A204.1 (cell line): ENCODE measurements at regions not wholly inside any gene's neighbourhood (a gene's known extent, or its start where the extent isn't known, plus 50 kb on each side); places are given as distances from the start of the nearest gene placed in this dataset.
"Not testable (repeated sequence)": the region's sequence is repeated elsewhere in the genome, so short reads cannot be mapped to it uniquely, and the experiment has no call there.

Experiments
- FAIRE-seq: peaks from 2 replicates; lab custom pipeline; 2012; peaks lifted over from hg19 to GRCh38; lab: Jason Lieb, UNC

- FAIRE-seq: not testable (repeated sequence)
Observed at GRCh38 chr12:19775976-19776375, 336.7 kb downstream of the AEBP2 start.

GRCh38 chr12:19778172-19778571, 338.9 kb downstream of the AEBP2 start:
- no peak for FAIRE-seq

- FAIRE-seq: no peak
Observed at GRCh38 chr12:19778797-19779196, 339.5 kb downstream of the AEBP2 start.

GRCh38 chr12:19779395-19780056, 340.2 kb downstream of the AEBP2 start:
- no peak for FAIRE-seq

GRCh38 chr12:19780460-19780859, 341.2 kb downstream of the AEBP2 start:
- FAIRE-seq: no peak

GRCh38 chr12:19783547-19784444, 344.5 kb downstream of the AEBP2 start:
- FAIRE-seq: no peak

- no peak for FAIRE-seq
Observed at GRCh38 chr12:19792028-19792427, 352.7 kb downstream of the AEBP2 start.

- no peak for FAIRE-seq
Observed at GRCh38 chr12:19794116-19794515, 354.8 kb downstream of the AEBP2 start.

- FAIRE-seq: no peak
Observed at GRCh38 chr12:19799216-19799615, 359.9 kb downstream of the AEBP2 start.

- FAIRE-seq: no peak
Observed at GRCh38 chr12:19799895-19800602, 360.8 kb downstream of the AEBP2 start.

GRCh38 chr12:19800884-19801283, 361.6 kb downstream of the AEBP2 start:
- FAIRE-seq: no peak

- FAIRE-seq: no peak
Observed at GRCh38 chr12:19801941-19802340, 362.6 kb downstream of the AEBP2 start.

- no peak for FAIRE-seq
Observed at GRCh38 chr12:19802915-19803314, 363.6 kb downstream of the AEBP2 start.

- no peak for FAIRE-seq
Observed at GRCh38 chr12:19804737-19805136, 365.4 kb downstream of the AEBP2 start.

GRCh38 chr12:19808371-19808770, 369.1 kb downstream of the AEBP2 start:
- FAIRE-seq: no peak

- no peak for FAIRE-seq
Observed at GRCh38 chr12:19810213-19810612, 370.9 kb downstream of the AEBP2 start.

- FAIRE-seq: no peak
Observed at GRCh38 chr12:19811922-19812321, 372.6 kb downstream of the AEBP2 start.

- FAIRE-seq: no peak
Observed at GRCh38 chr12:19819231-19819630, 379.9 kb downstream of the AEBP2 start.

GRCh38 chr12:19822476-19822875, 383.2 kb downstream of the AEBP2 start:
- FAIRE-seq: no peak

- not testable (repeated sequence) for FAIRE-seq
Observed at GRCh38 chr12:19823326-19823725, 384.0 kb downstream of the AEBP2 start.

- FAIRE-seq: no peak
Observed at GRCh38 chr12:19826980-19827550, 387.8 kb downstream of the AEBP2 start.

- FAIRE-seq: no peak
Observed at GRCh38 chr12:19829100-19829853, 390.0 kb downstream of the AEBP2 start.
